A549 (cell line): ENCODE measurements at regions not wholly inside any gene's neighbourhood (a gene's known extent, or its start where the extent isn't known, plus 50 kb on each side); places are given as distances from the start of the nearest gene placed in this dataset.

Experiments used
- ATAC-seq, 2 experiments: fragments of 200-7000 bp in 1 of 2; fragments of >200 bp in 1 of 2; cut with Nextera tagmentation in 1 of 2; cut with Tn5 transposase in 1 of 2; 3 replicates each; pipeline versions ENCODE4 v1.8.0 to v1.9.1; 2018 to 2020; ENCODE audit warnings: mild to moderate bottlenecking in 1 of 2, moderate library complexity in 1 of 2
- CTCF ChIA-PET: fragments of 300-600 bp; sonication (Branson Sonifier 250); formaldehyde crosslinking; extraction: SDS; loops from one replicate; lab custom pipeline; 2021; ENCODE audit warnings: antibody characterized with exemption, inconsistent platforms; lab: Yijun Ruan, JAX
- POLR2A ChIA-PET: fragments of 350-600 bp; formaldehyde crosslinking; extraction: SDS; loops from one replicate; lab custom pipeline; 2021; ENCODE audit warnings: antibody characterized with exemption, inconsistent platforms; lab: Yijun Ruan, JAX
- DNase-seq, 2 experiments: peaks; one replicate each; pipeline versions ENCODE4 v3.0.0 to v3.0.0-alpha.2; 2011 to 2016; ENCODE audit warnings: low read depth in 1 of 2, low spot score in 1 of 2
- FAIRE-seq: peaks from 2 replicates; lab custom pipeline; 2011; peaks lifted over from hg19 to GRCh38; lab: Jason Lieb, UNC
- H3K27ac ChIP-seq, 2 experiments: fragments of >200 bp; sonication (Bioruptor Twin); formaldehyde crosslinking; 3 replicates each; pipeline ENCODE4 v1.5.1; 2016 to 2017
- H3K4me1 ChIP-seq: fragments of >200 bp; sonication (Bioruptor Twin); formaldehyde crosslinking; 3 replicates; pipeline ENCODE4 v1.6.1; 2016
- H3K4me2 ChIP-seq: fragments of >200 bp; sonication (Bioruptor Twin); formaldehyde crosslinking; 3 replicates; pipeline ENCODE4 v1.6.1; 2016
- H3K4me3 ChIP-seq: fragments of >200 bp; sonication (Bioruptor Twin); formaldehyde crosslinking; 3 replicates; pipeline ENCODE4 v1.5.1; 2016
- H3K9me3 ChIP-seq: fragments of >200 bp; sonication (Bioruptor Twin); formaldehyde crosslinking; 3 replicates; pipeline ENCODE4 v1.6.1; 2016
- BHLHE40 ChIP-seq: IDR thresholded peaks from 2 replicates; pipeline ENCODE4 v1.6.1; 2012; ENCODE audit warnings: low read depth, low read length, inconsistent platforms
- CBX8 ChIP-seq: fragments of 200-600 bp; sonication (generic); IDR thresholded peaks from 2 replicates; pipeline ENCODE4 v1.6.1; 2016
- CEBPB ChIP-seq, 2 experiments: fragments of >200 bp in 1 of 2; sonication (Bioruptor Twin) in 1 of 2; formaldehyde crosslinking in 1 of 2; IDR thresholded peaks; 2 replicates each; pipeline ENCODE4 v1.6.1; 2012 to 2016
- EP300 ChIP-seq, 2 experiments: fragments of >200 bp; sonication (Bioruptor Twin); formaldehyde crosslinking; IDR thresholded peaks; 2 replicates in 1 of 2; 3 replicates in 1 of 2; pipeline ENCODE4 v1.6.1; 2016 to 2017
- FOXS1 ChIP-seq: fragments of 250-450 bp; sonication (Bioruptor Pico); IDR thresholded peaks from 2 replicates; pipeline ENCODE4 v1.5.0; 2020; ENCODE audit warnings: mild to moderate bottlenecking, moderate library complexity
- HOXA7 ChIP-seq: fragments of 250-450 bp; sonication (Bioruptor Pico); IDR thresholded peaks from 2 replicates; pipeline ENCODE4 v1.5.0; 2020; ENCODE audit warnings: mild to moderate bottlenecking, moderate library complexity
- HOXB13 ChIP-seq: fragments of 250-450 bp; sonication (Bioruptor Pico); IDR thresholded peaks from 2 replicates; pipeline ENCODE4 v1.5.0; 2020; ENCODE audit warnings: low read depth, mild to moderate bottlenecking, moderate library complexity
- JUN ChIP-seq, 2 experiments: fragments of >200 bp; sonication (Bioruptor Twin); formaldehyde crosslinking; IDR thresholded peaks; 2 replicates in 1 of 2; 3 replicates in 1 of 2; pipeline ENCODE4 v1.6.1; 2016 to 2017
- KDM1A ChIP-seq: fragments of 200-600 bp; sonication (generic); IDR thresholded peaks from 2 replicates; pipeline ENCODE4 v1.6.1; 2016; ENCODE audit warnings: low read depth, mild to moderate bottlenecking
- KDM5A ChIP-seq: fragments of 200-600 bp; sonication (generic); IDR thresholded peaks from 2 replicates; pipeline ENCODE4 v1.6.1; 2016; ENCODE audit warnings: antibody characterized with exemption, mild to moderate bottlenecking
- MAFK ChIP-seq: fragments of 450-650 bp; IDR thresholded peaks from 2 replicates; pipeline ENCODE4 v1.6.1; 2014; ENCODE audit not compliant: partially characterized antibody
- MAZ ChIP-seq: fragments of 150-350 bp; IDR thresholded peaks from 2 replicates; pipeline ENCODE4 v1.6.1; 2014; ENCODE audit warnings: antibody characterized with exemption, low read depth, low read length, borderline replicate concordance
- MYC ChIP-seq: IDR thresholded peaks from 2 replicates; pipeline ENCODE4 v1.6.1; 2012; ENCODE audit warnings: mild to moderate bottlenecking, inconsistent platforms, low read length, improper control_type of control experiment, borderline replicate concordance
- NR3C1 ChIP-seq: fragments of >200 bp; sonication (Bioruptor Twin); formaldehyde crosslinking; IDR thresholded peaks from 3 replicates; pipeline ENCODE4 v1.6.1; 2017
- PHF8 ChIP-seq: fragments of 200-600 bp; sonication (generic); IDR thresholded peaks from 2 replicates; pipeline ENCODE4 v1.6.1; 2016; ENCODE audit warnings: low read depth, mild to moderate bottlenecking, antibody characterized with exemption, moderate library complexity, borderline replicate concordance
- POLR2A ChIP-seq: IDR thresholded peaks from 2 replicates; pipeline ENCODE4 v1.6.1; 2012; ENCODE audit warnings: mild to moderate bottlenecking, low read length
- RAD21 ChIP-seq, 2 experiments: fragments of >200 bp in 1 of 2; sonication (Bioruptor Twin) in 1 of 2; formaldehyde crosslinking in 1 of 2; IDR thresholded peaks in 1 of 2; conservative IDR thresholded peaks in 1 of 2; 2 replicates in 1 of 2; 3 replicates in 1 of 2; pipeline ENCODE4 v1.6.1; 2012 to 2018; ENCODE audit warnings: inconsistent platforms in 1 of 2
- RARB ChIP-seq: fragments of 250-450 bp; sonication (Bioruptor Pico); IDR thresholded peaks from 2 replicates; pipeline ENCODE4 v1.8.0; 2021; ENCODE audit warnings: mild to moderate bottlenecking, moderate library complexity
- TFCP2L1 ChIP-seq: fragments of 250-450 bp; sonication (Bioruptor Pico); IDR thresholded peaks from 2 replicates; pipeline ENCODE4 v1.5.0; 2021; ENCODE audit warnings: mild to moderate bottlenecking
- ZC3H11A ChIP-seq: fragments of 450-650 bp; IDR thresholded peaks from 2 replicates; pipeline ENCODE4 v1.6.1; 2014; ENCODE audit warnings: antibody characterized with exemption, mild to moderate bottlenecking
- ZSCAN20 ChIP-seq: fragments of 250-450 bp; sonication (Bioruptor Pico); IDR thresholded peaks from 2 replicates; pipeline ENCODE4 v1.8.0; 2022; ENCODE audit warnings: mild to moderate bottlenecking, moderate library complexity
- WGBS: methylation state at CpG from one replicate; pipeline ENCODE4 v1.1.6; 2017; ENCODE audit errors: missing lambda C conversion rate; 5-methylcytosine and 5-hydroxymethylcytosine counted together
- TF ChIP-seq, protein P1 (sequence below): fragments of 250-450 bp; sonication (Bioruptor Pico); IDR thresholded peaks from 2 replicates; pipeline ENCODE4 v1.5.0; 2020; ENCODE audit warnings: low read depth, mild to moderate bottlenecking, moderate library complexity
- TF ChIP-seq, protein P2 (sequence below): fragments of >200 bp; sonication (Bioruptor Twin); formaldehyde crosslinking; IDR thresholded peaks from 3 replicates; pipeline ENCODE4 v1.5.1; 2016
- TF ChIP-seq, protein P3 (sequence below): IDR thresholded peaks from 2 replicates; pipeline ENCODE4 v1.6.1; 2012
- TF ChIP-seq, protein P4 (sequence below): fragments of >200 bp; sonication (Bioruptor Twin); formaldehyde crosslinking; IDR thresholded peaks from 3 replicates; pipeline ENCODE4 v1.6.1; 2016
- TF ChIP-seq, protein P5 (sequence below): fragments of 450-650 bp; IDR thresholded peaks from 2 replicates; pipeline ENCODE4 v1.6.1; 2014; ENCODE audit warnings: antibody characterized with exemption

DNA sequence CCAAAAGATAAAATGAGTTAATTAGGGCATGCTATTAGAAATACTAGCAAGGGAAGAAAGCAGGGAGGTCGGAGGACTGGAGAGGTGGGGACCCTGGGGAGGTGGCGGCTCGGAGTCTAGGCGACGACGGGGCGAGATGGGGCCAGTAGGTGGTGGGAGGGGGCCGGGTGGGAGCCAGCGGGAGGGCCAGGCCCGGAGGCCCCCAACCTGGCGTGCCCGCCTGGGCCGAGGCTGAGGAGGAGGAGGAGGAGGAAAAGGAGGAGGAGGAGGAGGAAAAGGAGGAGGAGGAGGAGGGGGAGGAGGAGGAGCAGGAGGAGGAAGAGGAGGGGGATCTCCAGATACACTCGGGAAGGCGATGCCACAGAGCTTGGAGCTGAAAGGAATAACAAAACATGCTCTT, 426.2 kb downstream of the NR2F2 start:
- H3K27ac ChIP-seq: no peak overlapping the region
- H3K4me3 ChIP-seq: no peak overlapping the region
- ChIA-PET POLR2A (no interaction called here), CTCF (no interaction called here)
- ATAC-seq: no peak
- no peak for DNase-seq
- no peak overlapping the region for H3K4me2 ChIP-seq
- no peak for FAIRE-seq
- H3K4me1 ChIP-seq: no peaks in the 10 kb centered on the region
- no peaks in the 10 kb centered on the region for H3K9me3 ChIP-seq
- WGBS: 19% methylated on average over 9 of the region's 15 CpGs
- no peak for TF ChIP-seq BHLHE40
- TF ChIP-seq, protein P1, sequence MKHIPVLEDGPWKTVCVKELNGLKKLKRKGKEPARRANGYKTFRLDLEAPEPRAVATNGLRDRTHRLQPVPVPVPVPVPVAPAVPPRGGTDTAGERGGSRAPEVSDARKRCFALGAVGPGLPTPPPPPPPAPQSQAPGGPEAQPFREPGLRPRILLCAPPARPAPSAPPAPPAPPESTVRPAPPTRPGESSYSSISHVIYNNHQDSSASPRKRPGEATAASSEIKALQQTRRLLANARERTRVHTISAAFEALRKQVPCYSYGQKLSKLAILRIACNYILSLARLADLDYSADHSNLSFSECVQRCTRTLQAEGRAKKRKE (CRISPR knock-in tag): no peak
- TF ChIP-seq HOXA7 (CRISPR knock-in tag): no peak

DNA sequence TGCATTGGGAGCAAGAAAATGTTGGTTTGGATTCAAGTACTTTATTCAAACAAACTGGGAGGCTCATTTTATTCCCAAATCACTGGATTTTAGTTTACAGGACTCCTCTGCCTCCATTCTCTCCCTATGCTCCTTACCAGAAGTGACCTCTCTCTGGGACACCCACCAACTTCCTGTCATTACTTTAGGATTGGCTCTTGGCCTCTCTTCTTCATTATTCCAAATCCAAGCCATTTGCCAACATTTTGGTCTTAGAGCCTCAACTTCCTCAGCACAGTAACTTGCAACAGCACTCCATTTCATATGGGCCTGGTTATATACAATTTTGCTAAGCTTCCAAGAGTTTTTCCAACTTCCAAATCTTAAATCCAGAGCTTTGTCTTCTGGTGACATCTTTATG, 432.1 kb downstream of the NR2F2 start:
- no peak for DNase-seq
- no peak for ATAC-seq
- TF ChIP-seq MAZ: no peak
- TF ChIP-seq, protein P2, sequence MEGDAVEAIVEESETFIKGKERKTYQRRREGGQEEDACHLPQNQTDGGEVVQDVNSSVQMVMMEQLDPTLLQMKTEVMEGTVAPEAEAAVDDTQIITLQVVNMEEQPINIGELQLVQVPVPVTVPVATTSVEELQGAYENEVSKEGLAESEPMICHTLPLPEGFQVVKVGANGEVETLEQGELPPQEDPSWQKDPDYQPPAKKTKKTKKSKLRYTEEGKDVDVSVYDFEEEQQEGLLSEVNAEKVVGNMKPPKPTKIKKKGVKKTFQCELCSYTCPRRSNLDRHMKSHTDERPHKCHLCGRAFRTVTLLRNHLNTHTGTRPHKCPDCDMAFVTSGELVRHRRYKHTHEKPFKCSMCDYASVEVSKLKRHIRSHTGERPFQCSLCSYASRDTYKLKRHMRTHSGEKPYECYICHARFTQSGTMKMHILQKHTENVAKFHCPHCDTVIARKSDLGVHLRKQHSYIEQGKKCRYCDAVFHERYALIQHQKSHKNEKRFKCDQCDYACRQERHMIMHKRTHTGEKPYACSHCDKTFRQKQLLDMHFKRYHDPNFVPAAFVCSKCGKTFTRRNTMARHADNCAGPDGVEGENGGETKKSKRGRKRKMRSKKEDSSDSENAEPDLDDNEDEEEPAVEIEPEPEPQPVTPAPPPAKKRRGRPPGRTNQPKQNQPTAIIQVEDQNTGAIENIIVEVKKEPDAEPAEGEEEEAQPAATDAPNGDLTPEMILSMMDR: no peak
- TF ChIP-seq HOXB13 (CRISPR knock-in tag): no peak
- TF ChIP-seq NR3C1: no peak
- no peak for TF ChIP-seq CEBPB (IDR thresholded peaks at IDR 0.05)
- TF ChIP-seq POLR2A: no peak
- no peak for TF ChIP-seq JUN (IDR thresholded peaks at IDR 0.05)
- no peak for TF ChIP-seq CBX8
- no peak for TF ChIP-seq FOXS1 (CRISPR knock-in tag)
- TF ChIP-seq, protein P3, sequence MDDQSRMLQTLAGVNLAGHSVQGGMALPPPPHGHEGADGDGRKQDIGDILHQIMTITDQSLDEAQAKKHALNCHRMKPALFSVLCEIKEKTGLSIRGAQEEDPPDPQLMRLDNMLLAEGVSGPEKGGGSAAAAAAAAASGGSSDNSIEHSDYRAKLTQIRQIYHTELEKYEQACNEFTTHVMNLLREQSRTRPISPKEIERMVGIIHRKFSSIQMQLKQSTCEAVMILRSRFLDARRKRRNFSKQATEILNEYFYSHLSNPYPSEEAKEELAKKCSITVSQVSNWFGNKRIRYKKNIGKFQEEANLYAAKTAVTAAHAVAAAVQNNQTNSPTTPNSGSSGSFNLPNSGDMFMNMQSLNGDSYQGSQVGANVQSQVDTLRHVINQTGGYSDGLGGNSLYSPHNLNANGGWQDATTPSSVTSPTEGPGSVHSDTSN: no peak
- TF ChIP-seq EP300 (IDR thresholded peaks at IDR 0.05): no peak
- TF ChIP-seq ZC3H11A: no peak
- no peak for TF ChIP-seq MYC
- no peak for TF ChIP-seq RARB (CRISPR knock-in tag)
- TF ChIP-seq TFCP2L1 (CRISPR knock-in tag): no peak
- TF ChIP-seq KDM1A: no peak
- TF ChIP-seq RAD21 (conservative IDR thresholded peaks at IDR 0.05 in 1 of 2, IDR thresholded peaks at IDR 0.05 in 1 of 2): no peak
- no peak for TF ChIP-seq PHF8
- TF ChIP-seq, protein P4, sequence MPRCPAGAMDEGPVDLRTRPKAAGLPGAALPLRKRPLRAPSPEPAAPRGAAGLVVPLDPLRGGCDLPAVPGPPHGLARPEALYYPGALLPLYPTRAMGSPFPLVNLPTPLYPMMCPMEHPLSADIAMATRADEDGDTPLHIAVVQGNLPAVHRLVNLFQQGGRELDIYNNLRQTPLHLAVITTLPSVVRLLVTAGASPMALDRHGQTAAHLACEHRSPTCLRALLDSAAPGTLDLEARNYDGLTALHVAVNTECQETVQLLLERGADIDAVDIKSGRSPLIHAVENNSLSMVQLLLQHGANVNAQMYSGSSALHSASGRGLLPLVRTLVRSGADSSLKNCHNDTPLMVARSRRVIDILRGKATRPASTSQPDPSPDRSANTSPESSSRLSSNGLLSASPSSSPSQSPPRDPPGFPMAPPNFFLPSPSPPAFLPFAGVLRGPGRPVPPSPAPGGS: no peak
- TF ChIP-seq, all 56 proteins: peak for 0
- no peak overlapping the region for H3K27ac ChIP-seq
- no peak for FAIRE-seq
- CTCF ChIA-PET: no interaction called here
- POLR2A ChIA-PET: no interaction called here
- no peaks in the 10 kb centered on the region for H3K4me1 ChIP-seq
- no peak overlapping the region for H3K4me3 ChIP-seq
- no peaks in the 10 kb centered on the region for H3K9me3 ChIP-seq
- no peak overlapping the region for H3K4me2 ChIP-seq

DNA sequence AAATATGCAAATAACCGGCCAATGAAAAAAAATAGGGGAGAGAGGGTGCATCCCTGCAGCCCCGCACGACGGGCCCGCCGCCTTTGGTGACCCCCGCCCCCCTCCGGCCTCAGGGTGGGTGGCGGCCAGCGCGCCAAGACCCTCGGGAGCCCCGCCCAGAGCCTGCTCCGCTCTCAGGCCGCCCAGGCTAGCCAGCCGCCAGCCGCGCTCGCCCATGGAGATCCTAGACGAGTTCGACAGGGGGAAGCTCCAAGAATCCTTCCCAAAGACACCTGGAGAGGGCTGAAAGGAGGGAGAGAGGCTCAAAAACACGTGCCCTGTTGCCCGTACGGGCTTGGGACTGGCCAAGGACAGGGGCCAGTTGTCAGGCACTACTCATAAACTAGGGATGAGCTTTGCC, 434.0 kb downstream of the NR2F2 start:
- CTCF ChIA-PET: no interaction called here
- H3K9me3 ChIP-seq: no peaks in the 10 kb centered on the region
- H3K27ac ChIP-seq: no peak overlapping the region
- no peak for FAIRE-seq
- H3K4me1 ChIP-seq: no peaks in the 10 kb centered on the region
- H3K4me3 ChIP-seq: no peak overlapping the region
- H3K4me2 ChIP-seq: no peak overlapping the region
- POLR2A ChIA-PET: no interaction called here
- DNase-seq: no peak
- no peak for ATAC-seq
- no peak for TF ChIP-seq ZSCAN20 (CRISPR knock-in tag)
- TF ChIP-seq KDM5A: no peak
- TF ChIP-seq MAFK: no peak
- TF ChIP-seq, protein P5, sequence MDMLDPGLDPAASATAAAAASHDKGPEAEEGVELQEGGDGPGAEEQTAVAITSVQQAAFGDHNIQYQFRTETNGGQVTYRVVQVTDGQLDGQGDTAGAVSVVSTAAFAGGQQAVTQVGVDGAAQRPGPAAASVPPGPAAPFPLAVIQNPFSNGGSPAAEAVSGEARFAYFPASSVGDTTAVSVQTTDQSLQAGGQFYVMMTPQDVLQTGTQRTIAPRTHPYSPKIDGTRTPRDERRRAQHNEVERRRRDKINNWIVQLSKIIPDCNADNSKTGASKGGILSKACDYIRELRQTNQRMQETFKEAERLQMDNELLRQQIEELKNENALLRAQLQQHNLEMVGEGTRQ: no peak
- WGBS: 23% methylated on average over 24 of the region's 24 CpGs
